GM23338 (cell line): ENCODE measurements at regions not wholly inside any gene's neighbourhood (a gene's known extent, or its start where the extent isn't known, plus 50 kb on each side); places are given as distances from the start of the nearest gene placed in this dataset.

Experiments used
- ATAC-seq: fragments of 200-7000 bp; cut with Tn5 transposase; 3 replicates; pipeline ENCODE4 v1.9.1; 2020
- DNase-seq: peaks from one replicate; pipeline ENCODE4 v3.0.0-alpha.2; 2015; ENCODE audit warnings: low spot score
- H2AFZ ChIP-seq: fragments of 200-600 bp; sonication (generic); 2 replicates; pipeline ENCODE4 v1.8.0; 2016; ENCODE audit warnings: antibody characterized with exemption, mild to moderate bottlenecking, moderate library complexity
- H3F3A ChIP-seq: fragments of 200-600 bp; sonication (generic); replicated peaks from 2 replicates; pipeline ENCODE4 v1.8.0; 2017; ENCODE audit warnings: antibody characterized with exemption, mixed run types, low read depth
- H3K27ac ChIP-seq: fragments of 200-600 bp; sonication (generic); 2 replicates; pipeline ENCODE4 v1.6.1; 2016; ENCODE audit warnings: low read depth
- H3K27me3 ChIP-seq: fragments of 200-600 bp; sonication (generic); 2 replicates; pipeline ENCODE4 v1.8.0; 2016; ENCODE audit warnings: mild to moderate bottlenecking, mixed run types, moderate library complexity; ENCODE audit not compliant: insufficient read depth
- H3K36me3 ChIP-seq: fragments of 200-600 bp; sonication (generic); 2 replicates; pipeline ENCODE4 v1.8.0; 2016; ENCODE audit warnings: mild to moderate bottlenecking; ENCODE audit not compliant: insufficient read depth
- H3K4me1 ChIP-seq: fragments of 200-600 bp; sonication (generic); 2 replicates; pipeline ENCODE4 v1.8.0; 2016; ENCODE audit warnings: mild to moderate bottlenecking, moderate library complexity; ENCODE audit not compliant: insufficient read depth
- H3K4me2 ChIP-seq: fragments of 200-600 bp; sonication (generic); 2 replicates; pipeline ENCODE4 v1.7.1; 2017; ENCODE audit warnings: mixed run types
- H3K4me3 ChIP-seq: fragments of 200-600 bp; sonication (generic); 2 replicates; pipeline ENCODE4 v1.6.1; 2016; ENCODE audit warnings: mixed run types
- H3K79me2 ChIP-seq: fragments of 200-600 bp; sonication (generic); replicated peaks from 2 replicates; pipeline ENCODE4 v1.8.0; 2017; ENCODE audit warnings: mild to moderate bottlenecking; ENCODE audit not compliant: insufficient read depth
- H3K9me2 ChIP-seq: fragments of 200-600 bp; sonication (generic); 2 replicates; pipeline ENCODE4 v1.8.0; 2017; ENCODE audit not compliant: insufficient read depth
- H4K20me1 ChIP-seq: fragments of 200-600 bp; sonication (generic); replicated peaks from 2 replicates; pipeline ENCODE4 v1.8.0; 2017; ENCODE audit warnings: mild to moderate bottlenecking; ENCODE audit not compliant: insufficient read depth
- H3K27ac Mint-ChIP-seq: 2 replicates; pipeline ENCODE4 v1.8.0; 2020; ENCODE audit warnings: inconsistent platforms, mild to moderate bottlenecking, moderate library complexity, mixed read lengths
- H3K27me3 Mint-ChIP-seq: 3 replicates; pipeline ENCODE4 v1.8.0; 2022; ENCODE audit warnings: low read depth, mild to moderate bottlenecking, moderate library complexity, mixed read lengths, inconsistent platforms; ENCODE audit not compliant: insufficient read depth, poor library complexity
- H3K36me3 Mint-ChIP-seq: 3 replicates; pipeline ENCODE4 v1.8.0; 2021; ENCODE audit warnings: low read depth, mild to moderate bottlenecking, inconsistent platforms, moderate library complexity, mixed read lengths
- H3K4me1 Mint-ChIP-seq: 3 replicates; pipeline ENCODE4 v1.8.0; 2020; ENCODE audit warnings: mild to moderate bottlenecking, inconsistent platforms, mixed read lengths
- H3K4me3 Mint-ChIP-seq: 3 replicates; pipeline ENCODE4 v1.8.0; 2021; ENCODE audit warnings: moderate library complexity, mild to moderate bottlenecking, inconsistent platforms, mixed read lengths
- H3K9me3 Mint-ChIP-seq: 3 replicates; pipeline ENCODE4 v1.8.0; 2020; ENCODE audit warnings: moderate library complexity, mild to moderate bottlenecking, inconsistent platforms, mixed read lengths
- CREB1 ChIP-seq: fragments of 250-450 bp; sonication (Bioruptor Pico); IDR thresholded peaks from 2 replicates; pipeline ENCODE4 v1.5.0; 2020; ENCODE audit warnings: low read depth, mild to moderate bottlenecking, moderate library complexity
- EZH2 ChIP-seq: fragments of 200-600 bp; sonication (generic); IDR thresholded peaks from one replicate; pipeline ENCODE4 v1.8.0; 2017; ENCODE audit warnings: antibody characterized with exemption, mild to moderate bottlenecking, low read depth; ENCODE audit not compliant: unreplicated experiment
- EZH2phosphoT487 ChIP-seq: fragments of 200-600 bp; sonication (generic); IDR thresholded peaks from one replicate; pipeline ENCODE4 v1.8.1; 2018; ENCODE audit warnings: antibody characterized with exemption; ENCODE audit not compliant: unreplicated experiment
- JUNB ChIP-seq: IDR thresholded peaks from one replicate; pipeline ENCODE4 v1.6.1; 2016; ENCODE audit warnings: antibody characterized with exemption; ENCODE audit not compliant: unreplicated experiment
- NANOG ChIP-seq: IDR thresholded peaks from 2 replicates; pipeline ENCODE4 v1.6.1; 2016; ENCODE audit warnings: antibody characterized with exemption, borderline replicate concordance
- POLR2AphosphoS5 ChIP-seq: IDR thresholded peaks from 2 replicates; pipeline ENCODE4 v1.6.1; 2016; ENCODE audit warnings: antibody characterized with exemption, low read depth
- STAT1 ChIP-seq: IDR thresholded peaks from one replicate; pipeline ENCODE4 v1.6.1; 2016; ENCODE audit warnings: antibody characterized with exemption; ENCODE audit not compliant: unreplicated experiment
- ZNF114 ChIP-seq: fragments of 250-450 bp; sonication (Bioruptor Pico); IDR thresholded peaks from 2 replicates; pipeline ENCODE4 v1.5.0; 2020; ENCODE audit warnings: mild to moderate bottlenecking, moderate library complexity
- ZNF331 ChIP-seq: fragments of 250-450 bp; sonication (Bioruptor Pico); IDR thresholded peaks from 2 replicates; pipeline ENCODE4 v1.5.0; 2020; ENCODE audit warnings: low read depth, mild to moderate bottlenecking, moderate library complexity
- TF ChIP-seq, protein P1 (sequence below), 2 experiments: fragments of 200-600 bp in 1 of 2; sonication (generic) in 1 of 2; conservative IDR thresholded peaks; 2 replicates each; pipeline versions ENCODE4 v1.5.1 to v1.6.1; 2016 to 2017; ENCODE audit warnings: antibody characterized with exemption in 2 of 2, low read depth in 2 of 2, mild to moderate bottlenecking in 2 of 2, moderate library complexity in 1 of 2
- TF ChIP-seq, protein P2 (sequence below): IDR thresholded peaks from 2 replicates; pipeline ENCODE4 v1.6.1; 2016; ENCODE audit warnings: antibody characterized with exemption
- TF ChIP-seq, protein P3 (sequence below): IDR thresholded peaks from one replicate; pipeline ENCODE4 v1.6.1; 2018; ENCODE audit warnings: antibody characterized with exemption; ENCODE audit not compliant: unreplicated experiment
- TF ChIP-seq, protein P4 (sequence below): fragments of 250-450 bp; sonication (Bioruptor Pico); IDR thresholded peaks from 2 replicates; pipeline ENCODE4 v1.5.0; 2020; ENCODE audit warnings: mild to moderate bottlenecking, moderate library complexity

DNA sequence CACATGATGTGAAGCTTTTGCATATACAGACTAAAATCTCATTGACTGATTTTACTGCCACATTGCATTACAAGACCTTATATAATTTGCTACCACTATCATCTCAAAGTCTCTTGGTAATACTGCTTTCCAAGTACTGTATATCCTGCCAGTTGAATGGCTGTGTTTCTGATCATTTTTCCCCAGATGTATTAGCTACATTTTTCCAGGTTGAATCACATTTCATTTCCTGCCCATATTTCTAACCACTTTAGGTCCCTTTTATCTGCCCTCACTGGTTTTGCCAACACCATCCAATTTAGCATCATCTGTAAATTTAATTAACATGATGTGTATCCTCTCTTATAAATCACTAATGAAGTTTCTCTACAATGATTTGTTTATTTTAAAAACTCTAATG lies 365.7 kb upstream of the PMFBP1 start:
- H4K20me1 ChIP-seq = no peaks in the 10 kb centered on the region
- H3K36me3 ChIP-seq = no peaks in the 10 kb centered on the region
- no peak overlapping the region for H3K4me3 ChIP-seq
- H3K4me1 ChIP-seq = no peaks in the 10 kb centered on the region
- no peak overlapping the region for H3K27ac ChIP-seq
- H3K27me3 ChIP-seq = no peaks in the 10 kb centered on the region
- Mint-ChIP-seq H3K4me1 (no peaks in the 10 kb centered on the region), H3K27ac (no peak overlapping the region), H3K4me3 (no peak overlapping the region), H3K36me3 (peaks cover 8% of the 10 kb centered on the region; the same call in 2 of the 3 replicates), H3K9me3 (peaks cover 6% of the 10 kb centered on the region; the same call in 1 of the 3 replicates), H3K27me3 (peaks cover 8% of the 10 kb centered on the region)
- no peak for DNase-seq
- no peak overlapping the region for H2AFZ ChIP-seq
- TF ChIP-seq EZH2 (no peak), ZNF114 (CRISPR knock-in tag) (no peak), POLR2AphosphoS5 (no peak), ZNF331 (no peak), EZH2phosphoT487 (no peak), NANOG (no peak), JUNB (no peak), STAT1 (no peak), CREB1 (CRISPR knock-in tag) (no peak)
- TF ChIP-seq, protein P1, sequence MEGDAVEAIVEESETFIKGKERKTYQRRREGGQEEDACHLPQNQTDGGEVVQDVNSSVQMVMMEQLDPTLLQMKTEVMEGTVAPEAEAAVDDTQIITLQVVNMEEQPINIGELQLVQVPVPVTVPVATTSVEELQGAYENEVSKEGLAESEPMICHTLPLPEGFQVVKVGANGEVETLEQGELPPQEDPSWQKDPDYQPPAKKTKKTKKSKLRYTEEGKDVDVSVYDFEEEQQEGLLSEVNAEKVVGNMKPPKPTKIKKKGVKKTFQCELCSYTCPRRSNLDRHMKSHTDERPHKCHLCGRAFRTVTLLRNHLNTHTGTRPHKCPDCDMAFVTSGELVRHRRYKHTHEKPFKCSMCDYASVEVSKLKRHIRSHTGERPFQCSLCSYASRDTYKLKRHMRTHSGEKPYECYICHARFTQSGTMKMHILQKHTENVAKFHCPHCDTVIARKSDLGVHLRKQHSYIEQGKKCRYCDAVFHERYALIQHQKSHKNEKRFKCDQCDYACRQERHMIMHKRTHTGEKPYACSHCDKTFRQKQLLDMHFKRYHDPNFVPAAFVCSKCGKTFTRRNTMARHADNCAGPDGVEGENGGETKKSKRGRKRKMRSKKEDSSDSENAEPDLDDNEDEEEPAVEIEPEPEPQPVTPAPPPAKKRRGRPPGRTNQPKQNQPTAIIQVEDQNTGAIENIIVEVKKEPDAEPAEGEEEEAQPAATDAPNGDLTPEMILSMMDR (conservative IDR thresholded peaks at IDR 0.05; ENCODE audit: low read depth in 2 of 2) = no peak
- TF ChIP-seq, protein P2, sequence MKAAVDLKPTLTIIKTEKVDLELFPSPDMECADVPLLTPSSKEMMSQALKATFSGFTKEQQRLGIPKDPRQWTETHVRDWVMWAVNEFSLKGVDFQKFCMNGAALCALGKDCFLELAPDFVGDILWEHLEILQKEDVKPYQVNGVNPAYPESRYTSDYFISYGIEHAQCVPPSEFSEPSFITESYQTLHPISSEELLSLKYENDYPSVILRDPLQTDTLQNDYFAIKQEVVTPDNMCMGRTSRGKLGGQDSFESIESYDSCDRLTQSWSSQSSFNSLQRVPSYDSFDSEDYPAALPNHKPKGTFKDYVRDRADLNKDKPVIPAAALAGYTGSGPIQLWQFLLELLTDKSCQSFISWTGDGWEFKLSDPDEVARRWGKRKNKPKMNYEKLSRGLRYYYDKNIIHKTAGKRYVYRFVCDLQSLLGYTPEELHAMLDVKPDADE = no peak
- TF ChIP-seq, protein P3, sequence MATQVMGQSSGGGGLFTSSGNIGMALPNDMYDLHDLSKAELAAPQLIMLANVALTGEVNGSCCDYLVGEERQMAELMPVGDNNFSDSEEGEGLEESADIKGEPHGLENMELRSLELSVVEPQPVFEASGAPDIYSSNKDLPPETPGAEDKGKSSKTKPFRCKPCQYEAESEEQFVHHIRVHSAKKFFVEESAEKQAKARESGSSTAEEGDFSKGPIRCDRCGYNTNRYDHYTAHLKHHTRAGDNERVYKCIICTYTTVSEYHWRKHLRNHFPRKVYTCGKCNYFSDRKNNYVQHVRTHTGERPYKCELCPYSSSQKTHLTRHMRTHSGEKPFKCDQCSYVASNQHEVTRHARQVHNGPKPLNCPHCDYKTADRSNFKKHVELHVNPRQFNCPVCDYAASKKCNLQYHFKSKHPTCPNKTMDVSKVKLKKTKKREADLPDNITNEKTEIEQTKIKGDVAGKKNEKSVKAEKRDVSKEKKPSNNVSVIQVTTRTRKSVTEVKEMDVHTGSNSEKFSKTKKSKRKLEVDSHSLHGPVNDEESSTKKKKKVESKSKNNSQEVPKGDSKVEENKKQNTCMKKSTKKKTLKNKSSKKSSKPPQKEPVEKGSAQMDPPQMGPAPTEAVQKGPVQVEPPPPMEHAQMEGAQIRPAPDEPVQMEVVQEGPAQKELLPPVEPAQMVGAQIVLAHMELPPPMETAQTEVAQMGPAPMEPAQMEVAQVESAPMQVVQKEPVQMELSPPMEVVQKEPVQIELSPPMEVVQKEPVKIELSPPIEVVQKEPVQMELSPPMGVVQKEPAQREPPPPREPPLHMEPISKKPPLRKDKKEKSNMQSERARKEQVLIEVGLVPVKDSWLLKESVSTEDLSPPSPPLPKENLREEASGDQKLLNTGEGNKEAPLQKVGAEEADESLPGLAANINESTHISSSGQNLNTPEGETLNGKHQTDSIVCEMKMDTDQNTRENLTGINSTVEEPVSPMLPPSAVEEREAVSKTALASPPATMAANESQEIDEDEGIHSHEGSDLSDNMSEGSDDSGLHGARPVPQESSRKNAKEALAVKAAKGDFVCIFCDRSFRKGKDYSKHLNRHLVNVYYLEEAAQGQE = no peak
- TF ChIP-seq, protein P4, sequence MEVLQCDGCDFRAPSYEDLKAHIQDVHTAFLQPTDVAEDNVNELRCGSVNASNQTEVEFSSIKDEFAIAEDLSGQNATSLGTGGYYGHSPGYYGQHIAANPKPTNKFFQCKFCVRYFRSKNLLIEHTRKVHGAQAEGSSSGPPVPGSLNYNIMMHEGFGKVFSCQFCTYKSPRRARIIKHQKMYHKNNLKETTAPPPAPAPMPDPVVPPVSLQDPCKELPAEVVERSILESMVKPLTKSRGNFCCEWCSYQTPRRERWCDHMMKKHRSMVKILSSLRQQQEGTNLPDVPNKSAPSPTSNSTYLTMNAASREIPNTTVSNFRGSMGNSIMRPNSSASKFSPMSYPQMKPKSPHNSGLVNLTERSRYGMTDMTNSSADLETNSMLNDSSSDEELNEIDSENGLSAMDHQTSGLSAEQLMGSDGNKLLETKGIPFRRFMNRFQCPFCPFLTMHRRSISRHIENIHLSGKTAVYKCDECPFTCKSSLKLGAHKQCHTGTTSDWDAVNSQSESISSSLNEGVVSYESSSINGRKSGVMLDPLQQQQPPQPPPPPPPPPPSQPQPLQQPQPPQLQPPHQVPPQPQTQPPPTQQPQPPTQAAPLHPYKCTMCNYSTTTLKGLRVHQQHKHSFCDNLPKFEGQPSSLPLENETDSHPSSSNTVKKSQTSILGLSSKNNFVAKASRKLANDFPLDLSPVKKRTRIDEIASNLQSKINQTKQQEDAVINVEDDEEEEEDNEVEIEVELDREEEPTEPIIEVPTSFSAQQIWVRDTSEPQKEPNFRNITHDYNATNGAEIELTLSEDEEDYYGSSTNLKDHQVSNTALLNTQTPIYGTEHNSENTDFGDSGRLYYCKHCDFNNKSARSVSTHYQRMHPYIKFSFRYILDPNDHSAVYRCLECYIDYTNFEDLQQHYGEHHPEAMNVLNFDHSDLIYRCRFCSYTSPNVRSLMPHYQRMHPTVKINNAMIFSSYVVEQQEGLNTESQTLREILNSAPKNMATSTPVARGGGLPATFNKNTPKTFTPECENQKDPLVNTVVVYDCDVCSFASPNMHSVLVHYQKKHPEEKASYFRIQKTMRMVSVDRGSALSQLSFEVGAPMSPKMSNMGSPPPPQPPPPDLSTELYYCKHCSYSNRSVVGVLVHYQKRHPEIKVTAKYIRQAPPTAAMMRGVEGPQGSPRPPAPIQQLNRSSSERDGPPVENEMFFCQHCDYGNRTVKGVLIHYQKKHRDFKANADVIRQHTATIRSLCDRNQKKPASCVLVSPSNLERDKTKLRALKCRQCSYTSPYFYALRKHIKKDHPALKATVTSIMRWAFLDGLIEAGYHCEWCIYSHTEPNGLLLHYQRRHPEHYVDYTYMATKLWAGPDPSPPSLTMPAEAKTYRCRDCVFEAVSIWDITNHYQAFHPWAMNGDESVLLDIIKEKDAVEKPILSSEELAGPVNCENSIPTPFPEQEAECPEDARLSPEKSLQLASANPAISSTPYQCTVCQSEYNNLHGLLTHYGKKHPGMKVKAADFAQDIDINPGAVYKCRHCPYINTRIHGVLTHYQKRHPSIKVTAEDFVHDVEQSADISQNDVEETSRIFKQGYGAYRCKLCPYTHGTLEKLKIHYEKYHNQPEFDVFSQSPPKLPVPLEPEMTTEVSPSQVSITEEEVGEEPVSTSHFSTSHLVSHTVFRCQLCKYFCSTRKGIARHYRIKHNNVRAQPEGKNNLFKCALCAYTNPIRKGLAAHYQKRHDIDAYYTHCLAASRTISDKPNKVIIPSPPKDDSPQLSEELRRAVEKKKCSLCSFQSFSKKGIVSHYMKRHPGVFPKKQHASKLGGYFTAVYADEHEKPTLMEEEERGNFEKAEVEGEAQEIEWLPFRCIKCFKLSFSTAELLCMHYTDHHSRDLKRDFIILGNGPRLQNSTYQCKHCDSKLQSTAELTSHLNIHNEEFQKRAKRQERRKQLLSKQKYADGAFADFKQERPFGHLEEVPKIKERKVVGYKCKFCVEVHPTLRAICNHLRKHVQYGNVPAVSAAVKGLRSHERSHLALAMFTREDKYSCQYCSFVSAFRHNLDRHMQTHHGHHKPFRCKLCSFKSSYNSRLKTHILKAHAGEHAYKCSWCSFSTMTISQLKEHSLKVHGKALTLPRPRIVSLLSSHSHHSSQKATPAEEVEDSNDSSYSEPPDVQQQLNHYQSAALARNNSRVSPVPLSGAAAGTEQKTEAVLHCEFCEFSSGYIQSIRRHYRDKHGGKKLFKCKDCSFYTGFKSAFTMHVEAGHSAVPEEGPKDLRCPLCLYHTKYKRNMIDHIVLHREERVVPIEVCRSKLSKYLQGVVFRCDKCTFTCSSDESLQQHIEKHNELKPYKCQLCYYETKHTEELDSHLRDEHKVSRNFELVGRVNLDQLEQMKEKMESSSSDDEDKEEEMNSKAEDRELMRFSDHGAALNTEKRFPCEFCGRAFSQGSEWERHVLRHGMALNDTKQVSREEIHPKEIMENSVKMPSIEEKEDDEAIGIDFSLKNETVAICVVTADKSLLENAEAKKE (CRISPR knock-in tag) = no peak
- H3F3A ChIP-seq = no peaks in the 10 kb centered on the region
- no peak for ATAC-seq
- no peak overlapping the region for H3K4me2 ChIP-seq
- no peaks in the 10 kb centered on the region; the same call in 1 of the 2 replicates for H3K9me2 ChIP-seq
- no peaks in the 10 kb centered on the region for H3K79me2 ChIP-seq
